ENCODE measurements at regions not wholly inside any gene's neighbourhood (a gene's known extent, or its start where the extent isn't known, plus 50 kb on each side); places are given as distances from the start of the nearest gene placed in this dataset.

DNA sequence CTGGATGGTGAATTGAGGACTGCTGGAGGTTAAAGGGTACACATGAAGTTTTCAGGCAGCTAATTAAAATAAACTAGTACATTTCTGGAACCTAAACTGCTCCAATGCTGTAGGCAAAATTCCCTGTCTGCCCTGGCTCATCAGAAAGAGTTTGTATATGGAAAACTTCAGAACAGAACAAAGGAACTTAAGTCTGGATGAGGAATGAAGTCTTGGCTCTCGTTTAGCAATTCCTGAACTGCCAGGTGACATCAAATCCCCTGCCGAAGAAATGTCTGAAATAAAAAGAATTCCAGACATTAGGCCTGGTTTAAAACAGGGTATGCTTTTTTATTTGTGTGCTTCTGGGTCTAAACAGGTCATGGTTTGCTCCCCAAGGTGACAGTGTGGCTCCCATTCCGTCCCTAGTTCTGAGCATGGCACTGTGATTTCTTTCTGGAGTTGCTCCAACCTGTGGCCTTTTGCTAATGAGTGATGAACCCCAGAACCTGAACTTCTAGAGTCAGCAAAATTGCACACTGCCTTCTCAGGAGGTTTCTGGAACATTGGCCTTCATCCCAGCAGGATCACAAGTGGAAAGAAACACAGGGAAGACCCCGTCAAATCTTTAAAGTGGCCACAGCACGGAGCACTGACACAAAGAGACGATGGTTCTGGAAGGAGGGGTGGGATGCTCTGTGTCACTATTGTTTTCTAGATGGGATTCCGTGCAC is 129.4 kb upstream of the NAA20 start:
- TF ChIP-seq, protein P1, sequence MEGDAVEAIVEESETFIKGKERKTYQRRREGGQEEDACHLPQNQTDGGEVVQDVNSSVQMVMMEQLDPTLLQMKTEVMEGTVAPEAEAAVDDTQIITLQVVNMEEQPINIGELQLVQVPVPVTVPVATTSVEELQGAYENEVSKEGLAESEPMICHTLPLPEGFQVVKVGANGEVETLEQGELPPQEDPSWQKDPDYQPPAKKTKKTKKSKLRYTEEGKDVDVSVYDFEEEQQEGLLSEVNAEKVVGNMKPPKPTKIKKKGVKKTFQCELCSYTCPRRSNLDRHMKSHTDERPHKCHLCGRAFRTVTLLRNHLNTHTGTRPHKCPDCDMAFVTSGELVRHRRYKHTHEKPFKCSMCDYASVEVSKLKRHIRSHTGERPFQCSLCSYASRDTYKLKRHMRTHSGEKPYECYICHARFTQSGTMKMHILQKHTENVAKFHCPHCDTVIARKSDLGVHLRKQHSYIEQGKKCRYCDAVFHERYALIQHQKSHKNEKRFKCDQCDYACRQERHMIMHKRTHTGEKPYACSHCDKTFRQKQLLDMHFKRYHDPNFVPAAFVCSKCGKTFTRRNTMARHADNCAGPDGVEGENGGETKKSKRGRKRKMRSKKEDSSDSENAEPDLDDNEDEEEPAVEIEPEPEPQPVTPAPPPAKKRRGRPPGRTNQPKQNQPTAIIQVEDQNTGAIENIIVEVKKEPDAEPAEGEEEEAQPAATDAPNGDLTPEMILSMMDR (IDR thresholded peaks at IDR 0.05), result no peak
- TF ChIP-seq POLR2A (IDR thresholded peaks at IDR 0.05), result no peak
